HEK293T (cell line): ENCODE measurements at regions not wholly inside any gene's neighbourhood (a gene's known extent, or its start where the extent isn't known, plus 50 kb on each side); places are given as distances from the start of the nearest gene placed in this dataset.

ENCODE experiments used
- CTCF ChIA-PET: fragments of 350-600 bp; formaldehyde crosslinking; extraction: SDS; loops from one replicate; lab custom pipeline; 2021; ENCODE audit warnings: antibody characterized with exemption, inconsistent platforms; lab: Yijun Ruan, JAX
- POLR2A ChIA-PET: fragments of 350-600 bp; formaldehyde crosslinking; extraction: SDS; loops from one replicate; lab custom pipeline; 2020; ENCODE audit warnings: antibody characterized with exemption, inconsistent platforms; lab: Yijun Ruan, JAX
- DNase-seq: peaks from one replicate; pipeline ENCODE4 v3.0.0; 2012; ENCODE audit warnings: mixed read lengths; ENCODE audit errors: extremely low spot score
- ARNT ChIP-seq: fragments of 450-650 bp; IDR thresholded peaks from 2 replicates; pipeline ENCODE4 v1.6.1; 2017; ENCODE audit warnings: mild to moderate bottlenecking
- BHLHE40 ChIP-seq: fragments of 450-650 bp; IDR thresholded peaks from 2 replicates; pipeline ENCODE4 v1.6.1; 2016; ENCODE audit warnings: mild to moderate bottlenecking, moderate library complexity, borderline replicate concordance
- CTBP1 ChIP-seq: fragments of 450-650 bp; IDR thresholded peaks from 2 replicates; pipeline ENCODE4 v1.6.1; 2016; ENCODE audit warnings: borderline replicate concordance
- ELF4 ChIP-seq: fragments of 450-650 bp; IDR thresholded peaks from 2 replicates; pipeline ENCODE4 v1.6.1; 2017; ENCODE audit warnings: antibody characterized with exemption
- FOXA1 ChIP-seq: fragments of 450-650 bp; IDR thresholded peaks from 2 replicates; pipeline ENCODE4 v1.6.1; 2016; ENCODE audit warnings: mild to moderate bottlenecking
- FOXK2 ChIP-seq: fragments of 450-650 bp; IDR thresholded peaks from 2 replicates; pipeline ENCODE4 v1.6.1; 2016; ENCODE audit warnings: mild to moderate bottlenecking
- FOXM1 ChIP-seq: fragments of 450-650 bp; IDR thresholded peaks from 2 replicates; pipeline ENCODE4 v1.6.1; 2017; ENCODE audit warnings: mild to moderate bottlenecking, borderline replicate concordance
- HDGF ChIP-seq: fragments of 450-650 bp; IDR thresholded peaks from 2 replicates; pipeline ENCODE4 v1.6.1; 2017; ENCODE audit warnings: antibody characterized with exemption, borderline replicate concordance
- L3MBTL2 ChIP-seq: fragments of 450-650 bp; conservative IDR thresholded peaks from 2 replicates; pipeline ENCODE4 v1.6.1; 2016; ENCODE audit warnings: mild to moderate bottlenecking
- LEF1 ChIP-seq: fragments of 450-650 bp; IDR thresholded peaks from 2 replicates; pipeline ENCODE4 v1.6.1; 2017; ENCODE audit warnings: mild to moderate bottlenecking, borderline replicate concordance
- NFRKB ChIP-seq: fragments of 450-650 bp; IDR thresholded peaks from 2 replicates; pipeline ENCODE4 v1.6.1; 2016; ENCODE audit warnings: mild to moderate bottlenecking, moderate library complexity
- SP1 ChIP-seq: fragments of 450-650 bp; IDR thresholded peaks from 2 replicates; pipeline ENCODE4 v1.6.1; 2017
- SUZ12 ChIP-seq: fragments of 450-650 bp; IDR thresholded peaks from 2 replicates; pipeline ENCODE4 v1.6.1; 2016; ENCODE audit warnings: mild to moderate bottlenecking
- TARDBP ChIP-seq: fragments of 450-650 bp; IDR thresholded peaks from 2 replicates; pipeline ENCODE4 v1.6.1; 2016
- ZNF384 ChIP-seq: fragments of 450-650 bp; IDR thresholded peaks from 2 replicates; pipeline ENCODE4 v1.6.1; 2016
- TF ChIP-seq, protein P1 (sequence below): fragments of 450-650 bp; IDR thresholded peaks from 2 replicates; pipeline ENCODE4 v1.6.1; 2016

GRCh38 chr9:84466580-84467285 lies 126.2 kb upstream of the SLC28A3 start:
- POLR2A ChIA-PET, result no interaction called here
- CTCF ChIA-PET, result interaction anchor here (0.7 kb wide), 1 partner anchor 107 kb away, joined by 3 read pairs; no protein-coding TSS in a partner anchor
- no peak for DNase-seq
- TF ChIP-seq ZNF384 (no peak), LEF1 (no peak), FOXK2 (no peak)

DNA sequence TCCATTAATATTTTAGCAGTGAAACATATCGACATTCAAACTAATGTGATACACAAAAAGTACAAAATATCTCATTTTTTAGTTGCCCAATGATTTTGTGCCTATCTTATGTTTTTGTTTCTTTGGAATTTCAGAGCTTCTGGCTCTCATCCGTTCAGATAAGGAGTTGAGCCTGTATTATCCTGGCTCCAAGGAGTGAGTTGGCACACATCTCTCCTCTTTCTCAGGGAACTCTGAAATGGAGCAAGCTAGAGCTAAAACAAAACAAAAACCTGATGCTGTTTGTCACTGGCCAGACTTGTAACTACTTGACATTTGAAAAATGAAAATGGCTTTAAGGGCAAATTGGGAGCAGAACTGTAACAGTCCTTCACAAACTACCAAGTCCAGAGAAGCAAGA lies 131.3 kb upstream of the SLC28A3 start:
- ChIA-PET CTCF (no interaction called here), POLR2A (no interaction called here)
- no peak for DNase-seq
- TF ChIP-seq L3MBTL2, result no peak
- TF ChIP-seq FOXA1, result no peak
- TF ChIP-seq, protein P1, sequence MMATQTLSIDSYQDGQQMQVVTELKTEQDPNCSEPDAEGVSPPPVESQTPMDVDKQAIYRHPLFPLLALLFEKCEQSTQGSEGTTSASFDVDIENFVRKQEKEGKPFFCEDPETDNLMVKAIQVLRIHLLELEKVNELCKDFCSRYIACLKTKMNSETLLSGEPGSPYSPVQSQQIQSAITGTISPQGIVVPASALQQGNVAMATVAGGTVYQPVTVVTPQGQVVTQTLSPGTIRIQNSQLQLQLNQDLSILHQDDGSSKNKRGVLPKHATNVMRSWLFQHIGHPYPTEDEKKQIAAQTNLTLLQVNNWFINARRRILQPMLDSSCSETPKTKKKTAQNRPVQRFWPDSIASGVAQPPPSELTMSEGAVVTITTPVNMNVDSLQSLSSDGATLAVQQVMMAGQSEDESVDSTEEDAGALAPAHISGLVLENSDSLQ, result no peak
- no peak for TF ChIP-seq FOXK2
- TF ChIP-seq NFRKB, result no peak

DNA sequence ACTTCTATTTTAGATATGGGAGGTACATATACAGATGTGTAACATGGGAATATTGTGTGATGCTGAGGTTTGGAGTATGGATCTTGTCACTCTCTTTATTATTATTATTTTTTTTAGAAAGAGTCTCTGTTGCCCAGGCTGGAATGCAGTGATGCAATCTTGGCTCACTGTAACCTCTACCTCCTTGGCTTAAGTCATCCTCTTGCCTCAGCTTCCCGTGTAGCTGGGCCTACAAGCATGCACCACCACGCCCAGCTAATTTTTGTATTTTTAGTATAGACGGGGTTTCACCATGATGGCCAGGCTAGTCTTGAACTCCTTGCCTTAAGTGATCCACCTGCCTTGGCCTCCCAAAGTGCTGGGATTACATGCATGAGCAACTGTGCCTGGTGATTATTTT lies 138.4 kb upstream of the SLC28A3 start:
- ChIA-PET CTCF (no interaction called here), POLR2A (no interaction called here)
- DNase-seq, result no peak
- TF ChIP-seq SUZ12 (no peak), LEF1 (no peak), ZNF384 (no peak), HDGF (no peak), NFRKB (no peak), ELF4 (no peak), BHLHE40 (no peak), FOXK2 (no peak), L3MBTL2 (no peak), CTBP1 (no peak), FOXA1 (no peak), ARNT (no peak), TARDBP (no peak), FOXM1 (no peak)
- TF ChIP-seq, protein P1, result no peak

DNA sequence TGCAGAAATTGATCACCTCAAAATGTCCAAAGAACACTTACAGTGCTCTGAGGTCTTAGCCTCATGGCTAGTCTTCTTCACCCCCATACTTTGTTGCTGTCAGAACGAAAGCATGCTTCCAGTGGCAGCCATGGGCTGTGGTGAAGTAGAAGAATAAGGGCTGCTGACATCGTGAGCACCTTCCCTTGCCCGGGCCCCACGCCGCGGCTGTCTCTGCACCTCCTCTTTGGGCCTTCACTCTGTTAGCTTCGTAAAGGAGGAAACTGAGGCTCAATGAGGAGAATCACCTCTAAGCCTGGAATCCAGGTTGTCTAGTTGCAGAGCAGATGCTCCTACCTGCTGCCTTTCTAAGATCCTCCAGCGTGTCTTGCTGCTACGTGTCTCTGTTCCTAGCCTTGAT lies 139.5 kb upstream of the SLC28A3 start:
- no peak for DNase-seq
- CTCF ChIA-PET, result no interaction called here
- POLR2A ChIA-PET, result no interaction called here
- TF ChIP-seq TARDBP (no peak), ZNF384 (no peak), HDGF (no peak), ELF4 (no peak), SP1 (no peak), ARNT (no peak), L3MBTL2 (no peak), FOXK2 (no peak), CTBP1 (no peak)

DNA sequence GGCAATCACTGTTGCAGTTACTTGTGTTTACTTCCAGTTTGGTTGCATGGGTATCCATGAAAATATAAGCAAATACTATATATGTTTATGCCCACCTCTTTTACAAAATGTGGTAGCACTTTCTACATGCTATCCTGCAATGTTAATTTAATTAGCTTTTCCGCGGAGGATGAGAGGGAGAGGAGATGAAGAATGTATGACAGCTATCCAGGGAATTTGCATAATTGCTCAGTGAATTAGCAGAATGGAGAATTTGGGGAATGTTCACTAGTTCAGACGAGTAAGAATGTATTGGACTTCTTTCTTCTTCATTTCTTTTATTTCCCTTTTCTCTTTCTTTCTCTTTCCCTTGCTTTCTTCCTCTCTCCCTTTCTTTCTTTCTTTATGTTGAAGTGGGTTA lies 140.7 kb upstream of the SLC28A3 start:
- POLR2A ChIA-PET, result no interaction called here
- CTCF ChIA-PET, result no interaction called here
- no peak for DNase-seq
- TF ChIP-seq SP1, result no peak
- no peak for TF ChIP-seq ZNF384
- TF ChIP-seq, protein P1, result no peak
- no peak for TF ChIP-seq FOXK2
- TF ChIP-seq SUZ12, result no peak
- no peak for TF ChIP-seq ELF4
- no peak for TF ChIP-seq ARNT
- TF ChIP-seq LEF1, result no peak
- no peak for TF ChIP-seq TARDBP
- TF ChIP-seq BHLHE40, result no peak
- TF ChIP-seq NFRKB, result no peak
- TF ChIP-seq FOXM1, result no peak
- TF ChIP-seq CTBP1, result no peak
- TF ChIP-seq HDGF, result no peak
- TF ChIP-seq FOXA1, result no peak
- TF ChIP-seq L3MBTL2, result no peak

- TF ChIP-seq TARDBP (no peak), NFRKB (no peak), SUZ12 (no peak), BHLHE40 (no peak), FOXK2 (no peak), ZNF384 (no peak), FOXM1 (no peak), CTBP1 (no peak), HDGF (no peak), FOXA1 (no peak), ELF4 (no peak), SP1 (no peak)
- TF ChIP-seq, protein P1, result no peak
- DNase-seq, result no peak
- POLR2A ChIA-PET, result no interaction called here
- CTCF ChIA-PET, result no interaction called here
Measured at GRCh38 chr9:84481636-84482218, 141.2 kb upstream of the SLC28A3 start.
